ENCODE measurements at regions not wholly inside any gene's neighbourhood (a gene's known extent, or its start where the extent isn't known, plus 50 kb on each side); places are given as distances from the start of the nearest gene placed in this dataset.

DNA sequence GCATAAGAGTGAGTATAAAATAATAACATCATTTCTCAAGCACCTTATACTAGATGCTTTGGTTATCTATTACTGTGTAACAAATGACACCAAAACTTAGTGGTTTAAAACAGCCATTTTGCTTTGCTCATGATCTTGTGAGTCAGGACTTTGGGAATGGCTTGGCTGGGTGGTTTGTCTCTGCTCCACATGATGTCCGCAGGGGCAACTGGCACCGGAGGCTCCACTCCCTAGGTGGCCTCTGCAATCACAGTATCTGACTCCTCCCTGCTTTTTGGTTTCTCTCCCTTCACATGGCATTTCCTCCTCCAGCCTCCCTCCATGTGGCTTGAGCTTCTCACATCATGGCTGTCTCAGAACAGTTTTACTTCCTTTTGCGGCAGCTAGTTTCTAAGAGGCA is 259.5 kb downstream of the GAS1 start:
- H4K8ac ChIP-seq (ENCODE audit: low read depth in 2 of 2, low read length in 2 of 2), result no peak overlapping the region
- no peak overlapping the region for H3K27ac ChIP-seq (ENCODE audit: insufficient read depth, low read length)
- H3K4me1 ChIP-seq (ENCODE audit: control insufficient read depth, insufficient read depth, low read length), result no peaks in the 10 kb centered on the region
- ChIA-PET CTCF (interaction anchor here (1.2 kb wide), 1 partner anchor 8 kb away, joined by 3 read pairs; no protein-coding TSS in a partner anchor), POLR2A (ENCODE audit: unreplicated experiment) (no interaction called here)
- intact Hi-C loops (cut with micrococcal nuclease) (no loop called here), in situ Hi-C loops (cut with MboI; ENCODE audit: low sequenced_read_pairs) (no loop called here), dilution Hi-C loops (cut with HindIII; ENCODE audit: low sequenced_read_pairs, unreplicated experiment) (no loop called here)
- no peak overlapping the region for H3K4me3 ChIP-seq (ENCODE audit: insufficient read depth, low read depth, low read length)
- H3K27me3 ChIP-seq (ENCODE audit: control insufficient read depth, insufficient read depth, low read length), result no peaks in the 10 kb centered on the region; the same call in 1 of the 2 replicates
- no peak overlapping the region for H2BK15ac ChIP-seq (ENCODE audit: low read depth, low read length)
- no peak overlapping the region for H2BK120ac ChIP-seq (ENCODE audit: low read depth, low read length)
- ATAC-seq (ENCODE audit: low read depth), result no peak
- no peak overlapping the region for H2BK20ac ChIP-seq (ENCODE audit: low read depth, low read length)
- H3K18ac ChIP-seq (ENCODE audit: low read depth, low read length), result no peak overlapping the region; the same call in 1 of the 2 replicates
- H4K20me1 ChIP-seq (ENCODE audit: insufficient read depth, low read length), result no peaks in the 10 kb centered on the region
- no peak overlapping the region; the same call in 1 of the 2 replicates for H4K5ac ChIP-seq (ENCODE audit: low read depth, low read length)
- H3K79me1 ChIP-seq (ENCODE audit: low read depth in 1 of 2, low read length in 2 of 2), result no peaks in the 10 kb centered on the region
- no peak overlapping the region for H3K4ac ChIP-seq (ENCODE audit: low read depth, low read length)
- H4K91ac ChIP-seq (ENCODE audit: insufficient read depth, low read depth, low read length), result no peak overlapping the region
- no peak overlapping the region for H3K14ac ChIP-seq (replicated peaks; ENCODE audit: low read depth, low read length)
- no TSS peak for BruUV-seq (replicated peaks)
- H3K23ac ChIP-seq (ENCODE audit: low read depth, low read length), result no peak overlapping the region
- no peaks in the 10 kb centered on the region for H3K36me3 ChIP-seq (ENCODE audit: control insufficient read depth, insufficient read depth, low read length)
- no CpG with 5 or more reads among the region's 3 CpGs for WGBS, 2 experiments (ENCODE audit: extremely low coverage in 2 of 2, insufficient read length in 1 of 2)
- no peak overlapping the region for H3K56ac ChIP-seq (ENCODE audit: extremely low read depth, insufficient read depth, low read length)
- H3K9me3 ChIP-seq (ENCODE audit: control insufficient read depth, insufficient read depth, low read length), result no peaks in the 10 kb centered on the region
- H3K9me1 ChIP-seq (ENCODE audit: insufficient read depth, low read length), result no peaks in the 10 kb centered on the region
- TF ChIP-seq, protein P1, sequence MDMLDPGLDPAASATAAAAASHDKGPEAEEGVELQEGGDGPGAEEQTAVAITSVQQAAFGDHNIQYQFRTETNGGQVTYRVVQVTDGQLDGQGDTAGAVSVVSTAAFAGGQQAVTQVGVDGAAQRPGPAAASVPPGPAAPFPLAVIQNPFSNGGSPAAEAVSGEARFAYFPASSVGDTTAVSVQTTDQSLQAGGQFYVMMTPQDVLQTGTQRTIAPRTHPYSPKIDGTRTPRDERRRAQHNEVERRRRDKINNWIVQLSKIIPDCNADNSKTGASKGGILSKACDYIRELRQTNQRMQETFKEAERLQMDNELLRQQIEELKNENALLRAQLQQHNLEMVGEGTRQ (IDR thresholded peaks at IDR 0.05; ENCODE audit: low read depth, low read length), result no peak
- no peak for TF ChIP-seq CHD1 (IDR thresholded peaks at IDR 0.05; ENCODE audit: low read depth, low read length)
- no peak for TF ChIP-seq RFX5 (IDR thresholded peaks at IDR 0.05; ENCODE audit: low read depth, low read length)
- TF ChIP-seq FOS (IDR thresholded peaks at IDR 0.05; ENCODE audit: low read depth, low read length), result no peak
- H2AK5ac ChIP-seq (ENCODE audit: low read depth, low read length), result peak overlapping the region; percentile 40
- H2AK9ac ChIP-seq (replicated peaks; ENCODE audit: low read depth, low read length, poor library complexity), result no peak overlapping the region
- H3K9ac ChIP-seq (ENCODE audit: low read depth, low read length), result no peak overlapping the region
- DNase-seq, result no peak
- H2BK5ac ChIP-seq (ENCODE audit: low read depth, low read length, poor library complexity, severe bottlenecking), result no peak overlapping the region
- H3K4me2 ChIP-seq (ENCODE audit: low read depth, low read length), result no peak overlapping the region
- peak overlapping the region; percentile 59 for H2AFZ ChIP-seq (replicated peaks; ENCODE audit: low read length, poor library complexity)
